HepG2 (cell line): ENCODE measurements at regions not wholly inside any gene's neighbourhood (a gene's known extent, or its start where the extent isn't known, plus 50 kb on each side); places are given as distances from the start of the nearest gene placed in this dataset.

Experiments
- ATAC-seq: fragments of 200-7000 bp; cut with Tn5 transposase; 3 replicates; pipeline ENCODE4 v1.9.1; 2020; ENCODE audit warnings: mild to moderate bottlenecking, moderate library complexity
- BruUV-seq: library from RNA; stranded (reverse); fragments of 400-500 nt; replicated peaks from 2 replicates; lab custom pipeline; 2021; lab: Mats Ljungman, UMichigan
- CTCF ChIA-PET: fragments of 300-600 bp; formaldehyde crosslinking; extraction: SDS; loops from one replicate; lab custom pipeline; 2021; ENCODE audit warnings: low total read pairs, inconsistent platforms, low intra/inter-chr PET ratio; lab: Yijun Ruan, JAX
- POLR2A ChIA-PET: fragments of 350-600 bp; sonication (Branson Sonifier 250); formaldehyde crosslinking; loops from one replicate; lab custom pipeline; 2020; ENCODE audit warnings: antibody characterized with exemption, inconsistent platforms; lab: Yijun Ruan, JAX
- DNase-seq: peaks from one replicate; pipeline ENCODE4 v3.0.0-alpha.2; 2015; ENCODE audit warnings: low spot score
- FAIRE-seq: peaks from 3 replicates; lab custom pipeline; 2011; peaks lifted over from hg19 to GRCh38; lab: Jason Lieb, UNC
- H2AFZ ChIP-seq: one replicate; pipeline ENCODE4 v1.6.1; 2011; ENCODE audit warnings: low read length, inconsistent platforms
- H3K27ac ChIP-seq: fragments of 300-600 bp; 3 replicates; pipeline ENCODE4 v1.8.0; 2011; ENCODE audit warnings: mixed run types, mild to moderate bottlenecking, mixed read lengths, low read length, inconsistent platforms; ENCODE audit not compliant: insufficient read depth; ENCODE audit errors: extremely low read length
- H3K27me3 ChIP-seq, 2 experiments: fragments of 200-600 bp in 1 of 2; 2 replicates in 1 of 2; 3 replicates in 1 of 2; pipeline versions ENCODE4 v1.6.0 to v1.8.0; 2011; ENCODE audit warnings: low read length in 2 of 2, mild to moderate bottlenecking in 2 of 2, moderate library complexity in 2 of 2, inconsistent platforms in 1 of 2; ENCODE audit not compliant: insufficient read depth in 2 of 2, control insufficient read depth in 1 of 2
- H3K36me3 ChIP-seq, 2 experiments: fragments of 200-600 bp in 1 of 2; replicated peaks in 1 of 2; 2 replicates in 1 of 2; 3 replicates in 1 of 2; pipeline versions ENCODE4 v1.5.1 to v1.8.0; 2011; ENCODE audit warnings: low read length in 2 of 2, inconsistent platforms in 1 of 2; ENCODE audit not compliant: insufficient read depth in 2 of 2, control insufficient read depth in 1 of 2
- H3K4me1 ChIP-seq: 2 replicates; pipeline ENCODE4 v1.5.1; 2012; ENCODE audit warnings: low read length, inconsistent platforms; ENCODE audit not compliant: insufficient read depth
- H3K4me2 ChIP-seq: 2 replicates; pipeline ENCODE4 v1.6.0; 2011; ENCODE audit warnings: low read depth, low read length, inconsistent platforms
- H3K4me3 ChIP-seq, 3 experiments: fragments of 200-600 bp in 1 of 3; sonication (generic), shearing (Covaris generic) in 1 of 3; replicated peaks in 1 of 3; 2 replicates each; pipeline ENCODE4 v1.5.1; 2011 to 2016; ENCODE audit warnings: low read length in 3 of 3, inconsistent platforms in 2 of 3, low read depth in 2 of 3, mild to moderate bottlenecking in 2 of 3, control low read depth in 1 of 3, mixed read lengths in 1 of 3; ENCODE audit not compliant: insufficient read depth in 1 of 3
- H3K79me2 ChIP-seq: one replicate; pipeline ENCODE4 v1.6.1; 2011; ENCODE audit warnings: low read length, inconsistent platforms; ENCODE audit not compliant: insufficient read depth
- H3K9ac ChIP-seq: 2 replicates; pipeline ENCODE4 v1.6.0; 2011; ENCODE audit warnings: mild to moderate bottlenecking, low read depth, low read length, inconsistent platforms; ENCODE audit not compliant: insufficient read depth
- H3K9me3 ChIP-seq: 2 replicates; pipeline ENCODE4 v1.5.1; 2012; ENCODE audit warnings: mild to moderate bottlenecking, low read length
- H4K20me1 ChIP-seq: 2 replicates; pipeline ENCODE4 v1.6.0; 2011; ENCODE audit warnings: inconsistent platforms, mild to moderate bottlenecking, low read length, moderate library complexity; ENCODE audit not compliant: insufficient read depth
- ARNTL ChIP-seq: sonication (generic); formaldehyde crosslinking; IDR thresholded peaks from 2 replicates; pipeline ENCODE4 v1.4.0; 2020; ENCODE audit warnings: mild to moderate bottlenecking, missing genetic modification reagents
- CEBPB ChIP-seq: IDR thresholded peaks from 2 replicates; pipeline ENCODE4 v1.6.1; 2011; ENCODE audit warnings: low read depth, low read length, improper control_type of control experiment, borderline replicate concordance
- FLYWCH1 ChIP-seq: sonication (generic); formaldehyde crosslinking; IDR thresholded peaks from 2 replicates; pipeline ENCODE4 v1.8.1; 2023; ENCODE audit warnings: mild to moderate bottlenecking, missing genetic modification reagents
- ZSCAN12 ChIP-seq: sonication (generic); formaldehyde crosslinking; IDR thresholded peaks from 2 replicates; pipeline ENCODE4 v1.9.0; 2021; ENCODE audit warnings: mild to moderate bottlenecking, missing genetic modification reagents
- WGBS: methylation state at CpG from one replicate; pipeline ENCODE4 v1.1.6; 2017; ENCODE audit warnings: low lambda C conversion rate; 5-methylcytosine and 5-hydroxymethylcytosine counted together
- in situ Hi-C: cut with HindIII; loops from 2 replicates; pipeline ENCODE4 v1.10.0; 2017; ENCODE audit warnings: low pct_unique_long_range_greater_than_20kb; ENCODE audit not compliant: extremely low pct_ligation_motif_present
- intact Hi-C: fragments of 100-400 bp; cut with micrococcal nuclease; formaldehyde crosslinking; loops from one replicate; pipeline ENCODE4 v1.10.0; 2022; ENCODE audit not compliant: unreplicated experiment
- TF ChIP-seq, protein P1 (sequence below): sonication (generic); formaldehyde crosslinking; IDR thresholded peaks from 2 replicates; pipeline ENCODE4 v1.4.0; 2020; ENCODE audit warnings: missing genetic modification reagents
- TF ChIP-seq, protein P2 (sequence below): sonication (generic); formaldehyde crosslinking; IDR thresholded peaks from 2 replicates; pipeline ENCODE4 v1.8.0; 2022; ENCODE audit warnings: low read depth, missing genetic modification reagents
- TF ChIP-seq, protein P3 (sequence below): sonication (generic); formaldehyde crosslinking; IDR thresholded peaks from 2 replicates; pipeline ENCODE4 v1.4.0; 2020; ENCODE audit warnings: missing genetic modification reagents

DNA sequence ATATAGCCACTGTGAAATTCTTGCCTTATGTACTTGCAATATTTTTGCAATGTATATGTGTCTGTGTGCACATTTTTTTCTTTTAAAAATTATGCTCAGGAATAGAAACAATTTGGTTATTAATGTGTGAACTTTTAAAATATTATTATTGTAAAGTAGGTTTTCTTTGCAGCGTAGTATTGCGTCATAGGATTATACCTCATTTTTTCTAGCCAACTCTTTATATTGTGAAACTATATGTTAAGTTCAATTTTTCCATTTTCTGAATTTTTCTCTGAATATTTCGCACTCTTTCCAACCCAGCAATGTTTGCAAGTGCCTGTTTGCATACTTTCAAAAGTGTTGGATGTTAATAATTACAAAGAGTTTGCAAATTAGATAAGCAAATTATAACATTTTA is 471.6 kb upstream of the LMO3 start:
- no TSS peak for BruUV-seq
- H3K4me3 ChIP-seq: no peak overlapping the region
- ATAC-seq (no peak), FAIRE-seq (no peak), DNase-seq (no peak)
- no peak overlapping the region for H3K27ac ChIP-seq
- ChIA-PET CTCF (no interaction called here), POLR2A (no interaction called here)
- H3K79me2 ChIP-seq: no peaks in the 10 kb centered on the region
- no peaks in the 10 kb centered on the region for H3K9me3 ChIP-seq
- TF ChIP-seq ARNTL: no peak
- peak; percentile 47; the same call in 1 of the 2 replicates for TF ChIP-seq CEBPB
- no peak for TF ChIP-seq ZSCAN12
- H2AFZ ChIP-seq: no peak overlapping the region
- H3K27me3 ChIP-seq: no peaks in the 10 kb centered on the region
- no peak overlapping the region for H3K9ac ChIP-seq
- in situ Hi-C loops: no loop called here
- no peaks in the 10 kb centered on the region for H4K20me1 ChIP-seq
- no peaks in the 10 kb centered on the region for H3K4me1 ChIP-seq
- H3K4me2 ChIP-seq: no peak overlapping the region
- H3K36me3 ChIP-seq: no peaks in the 10 kb centered on the region
- WGBS: 57% methylated on average over 3 of the region's 3 CpGs
- intact Hi-C loops: loop anchor here (10.0 kb wide), 1 partner anchor 57 kb away; no protein-coding TSS in a partner anchor

DNA sequence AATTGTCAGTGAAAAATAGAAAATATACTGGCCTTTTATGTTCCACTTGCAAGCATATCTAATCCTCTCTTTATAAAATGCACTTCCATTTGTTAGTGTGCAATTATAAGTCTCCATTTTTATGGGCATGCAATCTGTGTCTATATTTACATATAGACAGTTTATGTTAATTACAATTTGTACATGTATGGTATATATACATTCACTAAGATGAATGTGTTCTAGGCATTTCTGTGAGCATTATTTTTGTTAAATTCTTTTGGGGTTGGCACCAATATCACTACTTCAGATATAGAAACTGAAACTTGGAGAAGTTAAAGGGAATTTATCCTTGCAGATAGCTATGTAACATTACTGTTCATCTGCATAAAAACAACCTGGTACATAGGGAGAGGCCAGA is 470.8 kb upstream of the LMO3 start:
- intact Hi-C loops (loop anchor here (10.0 kb wide), 1 partner anchor 58 kb away; no protein-coding TSS in a partner anchor), in situ Hi-C loops (no loop called here)
- H3K4me1 ChIP-seq: no peaks in the 10 kb centered on the region
- H3K9ac ChIP-seq: no peak overlapping the region
- no peak overlapping the region for H2AFZ ChIP-seq
- no peaks in the 10 kb centered on the region for H3K9me3 ChIP-seq
- H4K20me1 ChIP-seq: no peaks in the 10 kb centered on the region
- H3K36me3 ChIP-seq: no peaks in the 10 kb centered on the region
- no peaks in the 10 kb centered on the region for H3K27me3 ChIP-seq
- TF ChIP-seq, protein P1, sequence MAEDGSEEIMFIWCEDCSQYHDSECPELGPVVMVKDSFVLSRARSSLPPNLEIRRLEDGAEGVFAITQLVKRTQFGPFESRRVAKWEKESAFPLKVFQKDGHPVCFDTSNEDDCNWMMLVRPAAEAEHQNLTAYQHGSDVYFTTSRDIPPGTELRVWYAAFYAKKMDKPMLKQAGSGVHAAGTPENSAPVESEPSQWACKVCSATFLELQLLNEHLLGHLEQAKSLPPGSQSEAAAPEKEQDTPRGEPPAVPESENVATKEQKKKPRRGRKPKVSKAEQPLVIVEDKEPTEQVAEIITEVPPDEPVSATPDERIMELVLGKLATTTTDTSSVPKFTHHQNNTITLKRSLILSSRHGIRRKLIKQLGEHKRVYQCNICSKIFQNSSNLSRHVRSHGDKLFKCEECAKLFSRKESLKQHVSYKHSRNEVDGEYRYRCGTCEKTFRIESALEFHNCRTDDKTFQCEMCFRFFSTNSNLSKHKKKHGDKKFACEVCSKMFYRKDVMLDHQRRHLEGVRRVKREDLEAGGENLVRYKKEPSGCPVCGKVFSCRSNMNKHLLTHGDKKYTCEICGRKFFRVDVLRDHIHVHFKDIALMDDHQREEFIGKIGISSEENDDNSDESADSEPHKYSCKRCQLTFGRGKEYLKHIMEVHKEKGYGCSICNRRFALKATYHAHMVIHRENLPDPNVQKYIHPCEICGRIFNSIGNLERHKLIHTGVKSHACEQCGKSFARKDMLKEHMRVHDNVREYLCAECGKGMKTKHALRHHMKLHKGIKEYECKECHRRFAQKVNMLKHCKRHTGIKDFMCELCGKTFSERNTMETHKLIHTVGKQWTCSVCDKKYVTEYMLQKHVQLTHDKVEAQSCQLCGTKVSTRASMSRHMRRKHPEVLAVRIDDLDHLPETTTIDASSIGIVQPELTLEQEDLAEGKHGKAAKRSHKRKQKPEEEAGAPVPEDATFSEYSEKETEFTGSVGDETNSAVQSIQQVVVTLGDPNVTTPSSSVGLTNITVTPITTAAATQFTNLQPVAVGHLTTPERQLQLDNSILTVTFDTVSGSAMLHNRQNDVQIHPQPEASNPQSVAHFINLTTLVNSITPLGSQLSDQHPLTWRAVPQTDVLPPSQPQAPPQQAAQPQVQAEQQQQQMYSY (CRISPR knock-in tag): no peak
- TF ChIP-seq, protein P2, sequence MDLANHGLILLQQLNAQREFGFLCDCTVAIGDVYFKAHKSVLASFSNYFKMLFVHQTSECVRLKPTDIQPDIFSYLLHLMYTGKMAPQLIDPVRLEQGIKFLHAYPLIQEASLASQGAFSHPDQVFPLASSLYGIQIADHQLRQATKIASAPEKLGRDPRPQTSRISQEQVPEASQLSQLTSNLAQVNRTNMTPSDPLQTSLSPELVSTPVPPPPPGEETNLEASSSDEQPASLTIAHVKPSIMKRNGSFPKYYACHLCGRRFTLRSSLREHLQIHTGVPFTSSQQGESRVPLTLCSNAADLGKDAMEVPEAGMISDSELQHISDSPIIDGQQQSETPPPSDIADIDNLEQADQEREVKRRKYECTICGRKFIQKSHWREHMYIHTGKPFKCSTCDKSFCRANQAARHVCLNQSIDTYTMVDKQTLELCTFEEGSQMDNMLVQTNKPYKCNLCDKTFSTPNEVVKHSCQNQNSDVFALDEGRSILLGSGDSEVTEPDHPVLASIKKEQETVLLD (CRISPR knock-in tag): no peak
- TF ChIP-seq, protein P3, sequence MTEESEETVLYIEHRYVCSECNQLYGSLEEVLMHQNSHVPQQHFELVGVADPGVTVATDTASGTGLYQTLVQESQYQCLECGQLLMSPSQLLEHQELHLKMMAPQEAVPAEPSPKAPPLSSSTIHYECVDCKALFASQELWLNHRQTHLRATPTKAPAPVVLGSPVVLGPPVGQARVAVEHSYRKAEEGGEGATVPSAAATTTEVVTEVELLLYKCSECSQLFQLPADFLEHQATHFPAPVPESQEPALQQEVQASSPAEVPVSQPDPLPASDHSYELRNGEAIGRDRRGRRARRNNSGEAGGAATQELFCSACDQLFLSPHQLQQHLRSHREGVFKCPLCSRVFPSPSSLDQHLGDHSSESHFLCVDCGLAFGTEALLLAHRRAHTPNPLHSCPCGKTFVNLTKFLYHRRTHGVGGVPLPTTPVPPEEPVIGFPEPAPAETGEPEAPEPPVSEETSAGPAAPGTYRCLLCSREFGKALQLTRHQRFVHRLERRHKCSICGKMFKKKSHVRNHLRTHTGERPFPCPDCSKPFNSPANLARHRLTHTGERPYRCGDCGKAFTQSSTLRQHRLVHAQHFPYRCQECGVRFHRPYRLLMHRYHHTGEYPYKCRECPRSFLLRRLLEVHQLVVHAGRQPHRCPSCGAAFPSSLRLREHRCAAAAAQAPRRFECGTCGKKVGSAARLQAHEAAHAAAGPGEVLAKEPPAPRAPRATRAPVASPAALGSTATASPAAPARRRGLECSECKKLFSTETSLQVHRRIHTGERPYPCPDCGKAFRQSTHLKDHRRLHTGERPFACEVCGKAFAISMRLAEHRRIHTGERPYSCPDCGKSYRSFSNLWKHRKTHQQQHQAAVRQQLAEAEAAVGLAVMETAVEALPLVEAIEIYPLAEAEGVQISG (CRISPR knock-in tag): no peak
- no peak for TF ChIP-seq FLYWCH1
- no peak overlapping the region for H3K27ac ChIP-seq
- H3K4me2 ChIP-seq: no peak overlapping the region
- no peak for ATAC-seq
- BruUV-seq: no TSS peak
- FAIRE-seq: no peak
- no peak overlapping the region for H3K4me3 ChIP-seq
- POLR2A ChIA-PET: no interaction called here
- CTCF ChIA-PET: no interaction called here
- DNase-seq: no peak
- no peaks in the 10 kb centered on the region for H3K79me2 ChIP-seq
